ENCODE measurements at regions not wholly inside any gene's neighbourhood (a gene's known extent, or its start where the extent isn't known, plus 50 kb on each side); places are given as distances from the start of the nearest gene placed in this dataset.
"Not testable (repeated sequence)": the region's sequence is repeated elsewhere in the genome, so short reads cannot be mapped to it uniquely, and the experiment has no call there.

- not testable (repeated sequence) for TF ChIP-seq CTCF (IDR thresholded peaks at IDR 0.05 in 4 of 5, conservative IDR thresholded peaks at IDR 0.05 in 1 of 5); POLR2A (IDR thresholded peaks at IDR 0.05)
Observed at GRCh38 chr20:29062451-29062850, 2195.0 kb upstream of the DEFB115 start.
